ENCODE measurements at regions not wholly inside any gene's neighbourhood (a gene's known extent, or its start where the extent isn't known, plus 50 kb on each side); places are given as distances from the start of the nearest gene placed in this dataset.

GRCh38 chr12:28963554-28963953 lies 185.5 kb upstream of the FAR2 start:
- no peak for DNase-seq

GRCh38 chr12:28966046-28966780 lies 182.9 kb upstream of the FAR2 start:
- Mint-ChIP-seq H3K36me3 (no peaks in the 10 kb centered on the region), H3K4me1 (no peaks in the 10 kb centered on the region), H3K27ac (no peak overlapping the region), H3K9me3 (peaks cover 0 to 9% (median 0%) of the 10 kb centered on the region in 6 donors), H3K27me3 (ENCODE audit: low read depth in 3 of 3) (peaks cover 0 to 6% (median 2%) of the 10 kb centered on the region in 3 donors), H3K4me3 (no peak overlapping the region)
- DNase-seq: no peak

More at GRCh38 chr12:28963554-28963953, 185.5 kb upstream of the FAR2 start:
- Mint-ChIP-seq H3K27ac (no peak overlapping the region), H3K27me3 (ENCODE audit: low read depth in 3 of 3) (peaks cover 0 to 3% (median 2%) of the 10 kb centered on the region in 3 donors), H3K9me3 (peaks cover 0 to 8% (median under 1%) of the 10 kb centered on the region in 6 donors), H3K4me1 (no peaks in the 10 kb centered on the region), H3K4me3 (no peak overlapping the region), H3K36me3 (no peaks in the 10 kb centered on the region)

GRCh38 chr12:28967426-28967825 lies 181.7 kb upstream of the FAR2 start:
- DNase-seq: no peak
- Mint-ChIP-seq H3K27me3 (ENCODE audit: low read depth in 3 of 3) (peaks cover 0 to 6% (median 2%) of the 10 kb centered on the region in 3 donors), H3K4me1 (no peaks in the 10 kb centered on the region), H3K4me3 (no peak overlapping the region), H3K27ac (no peak overlapping the region), H3K9me3 (peaks cover 0 to 10% (median 0%) of the 10 kb centered on the region in 6 donors), H3K36me3 (no peaks in the 10 kb centered on the region)

- no peak for DNase-seq
- Mint-ChIP-seq H3K36me3 (no peaks in the 10 kb centered on the region), H3K27me3 (ENCODE audit: low read depth in 3 of 3) (peaks cover 0 to 2% (median 0%) of the 10 kb centered on the region in 3 donors), H3K4me3 (no peak overlapping the region), H3K9me3 (peaks cover 0 to 4% (median 0%) of the 10 kb centered on the region in 6 donors), H3K4me1 (no peaks in the 10 kb centered on the region), H3K27ac (no peak overlapping the region)
These were observed 175.6 kb upstream of the FAR2 start for GRCh38 chr12:28973491-28973890.

- H3K27ac Mint-ChIP-seq: no peak overlapping the region
- H3K4me3 Mint-ChIP-seq: no peak overlapping the region
- peaks cover 0 to 2% (median 0%) of the 10 kb centered on the region in 3 donors for H3K27me3 Mint-ChIP-seq (ENCODE audit: low read depth in 3 of 3)
- H3K9me3 Mint-ChIP-seq: peaks cover 0 to 4% (median 0%) of the 10 kb centered on the region in 6 donors
- no peaks in the 10 kb centered on the region for H3K4me1 Mint-ChIP-seq
- H3K36me3 Mint-ChIP-seq: no peaks in the 10 kb centered on the region
- no peak for DNase-seq
These were observed 174.9 kb upstream of the FAR2 start for GRCh38 chr12:28974166-28974565.

GRCh38 chr12:28974883-28975282 lies 174.2 kb upstream of the FAR2 start:
- peaks cover 0 to 2% (median 0%) of the 10 kb centered on the region in 3 donors for H3K27me3 Mint-ChIP-seq (ENCODE audit: low read depth in 3 of 3)
- H3K4me1 Mint-ChIP-seq: no peaks in the 10 kb centered on the region
- no peaks in the 10 kb centered on the region for H3K36me3 Mint-ChIP-seq
- H3K27ac Mint-ChIP-seq: no peak overlapping the region
- H3K9me3 Mint-ChIP-seq: peaks cover 0 to 4% (median 0%) of the 10 kb centered on the region in 6 donors
- H3K4me3 Mint-ChIP-seq: no peak overlapping the region
- DNase-seq: no peak

GRCh38 chr12:28975564-28976340 lies 173.3 kb upstream of the FAR2 start:
- H3K4me1 Mint-ChIP-seq: no peaks in the 10 kb centered on the region
- H3K4me3 Mint-ChIP-seq: no peak overlapping the region
- peaks cover 0 to under 1% (median 0%) of the 10 kb centered on the region in 3 donors for H3K27me3 Mint-ChIP-seq (ENCODE audit: low read depth in 3 of 3)
- H3K9me3 Mint-ChIP-seq: peaks cover 0 to 4% (median 0%) of the 10 kb centered on the region in 6 donors
- H3K36me3 Mint-ChIP-seq: no peaks in the 10 kb centered on the region
- no peak for DNase-seq
- H3K27ac Mint-ChIP-seq: no peak overlapping the region

GRCh38 chr12:28980436-28980835 lies 168.6 kb upstream of the FAR2 start:
- H3K27me3 Mint-ChIP-seq (ENCODE audit: low read depth in 3 of 3): no peaks in the 10 kb centered on the region
- no peak for DNase-seq
- no peaks in the 10 kb centered on the region for H3K4me1 Mint-ChIP-seq
- H3K27ac Mint-ChIP-seq: no peak overlapping the region
- H3K9me3 Mint-ChIP-seq: no peaks in the 10 kb centered on the region
- H3K36me3 Mint-ChIP-seq: no peaks in the 10 kb centered on the region
- no peak overlapping the region for H3K4me3 Mint-ChIP-seq

GRCh38 chr12:28987538-28988324 lies 161.3 kb upstream of the FAR2 start:
- H3K27me3 Mint-ChIP-seq (ENCODE audit: low read depth in 3 of 3): peaks cover 0 to 2% (median 0%) of the 10 kb centered on the region in 3 donors
- no peak overlapping the region for H3K27ac Mint-ChIP-seq
- H3K4me3 Mint-ChIP-seq: no peak overlapping the region
- H3K9me3 Mint-ChIP-seq: no peaks in the 10 kb centered on the region
- H3K36me3 Mint-ChIP-seq: peaks cover 0 to 3% (median 0%) of the 10 kb centered on the region in 3 donors
- no peak for DNase-seq
- H3K4me1 Mint-ChIP-seq: no peaks in the 10 kb centered on the region

- Mint-ChIP-seq H3K36me3 (peaks cover 0 to 3% (median 0%) of the 10 kb centered on the region in 3 donors), H3K4me1 (no peaks in the 10 kb centered on the region), H3K4me3 (no peak overlapping the region), H3K27me3 (ENCODE audit: low read depth in 3 of 3) (peaks cover 0 to 2% (median 2%) of the 10 kb centered on the region in 3 donors), H3K9me3 (peaks cover 0 to 2% (median 0%) of the 10 kb centered on the region in 6 donors), H3K27ac (no peak overlapping the region)
- no peak for DNase-seq
These were observed 160.8 kb upstream of the FAR2 start for GRCh38 chr12:28988325-28988704.

- Mint-ChIP-seq H3K4me1 (no peaks in the 10 kb centered on the region), H3K4me3 (no peak overlapping the region), H3K36me3 (peaks cover 0 to 3% (median 0%) of the 10 kb centered on the region in 3 donors), H3K27ac (no peak overlapping the region), H3K9me3 (peaks cover 0 to 2% (median 0%) of the 10 kb centered on the region in 6 donors), H3K27me3 (ENCODE audit: low read depth in 3 of 3) (peaks cover 0 to 2% (median 2%) of the 10 kb centered on the region in 3 donors)
- no peak for DNase-seq
These were observed 157.5 kb upstream of the FAR2 start for GRCh38 chr12:28991626-28992025.

GRCh38 chr12:28993720-28994119 lies 155.4 kb upstream of the FAR2 start:
- H3K4me3 Mint-ChIP-seq: no peak overlapping the region
- no peak overlapping the region for H3K27ac Mint-ChIP-seq
- H3K4me1 Mint-ChIP-seq: no peaks in the 10 kb centered on the region
- no peak for DNase-seq
- H3K36me3 Mint-ChIP-seq: peaks cover 0 to 3% (median 0%) of the 10 kb centered on the region in 3 donors
- H3K9me3 Mint-ChIP-seq: peaks cover 0 to 2% (median 0%) of the 10 kb centered on the region in 6 donors
- peaks cover 0 to 4% (median 2%) of the 10 kb centered on the region in 3 donors for H3K27me3 Mint-ChIP-seq (ENCODE audit: low read depth in 3 of 3)

GRCh38 chr12:28994179-28994715 lies 154.8 kb upstream of the FAR2 start:
- no peaks in the 10 kb centered on the region for H3K4me1 Mint-ChIP-seq
- H3K4me3 Mint-ChIP-seq: no peak overlapping the region
- H3K9me3 Mint-ChIP-seq: peaks cover 0 to 2% (median 0%) of the 10 kb centered on the region in 6 donors
- peaks cover 0 to 3% (median 0%) of the 10 kb centered on the region in 3 donors for H3K36me3 Mint-ChIP-seq
- DNase-seq: no peak
- H3K27ac Mint-ChIP-seq: no peak overlapping the region
- peaks cover 0 to 4% (median 2%) of the 10 kb centered on the region in 3 donors for H3K27me3 Mint-ChIP-seq (ENCODE audit: low read depth in 3 of 3)
